GM12865 (cell line): ENCODE measurements at regions not wholly inside any gene's neighbourhood (a gene's known extent, or its start where the extent isn't known, plus 50 kb on each side); places are given as distances from the start of the nearest gene placed in this dataset.

Experiments used
- DNase-seq: peaks from one replicate; pipeline ENCODE4 v3.0.0; 2010; ENCODE audit warnings: low read depth
- H3K4me3 ChIP-seq: 2 replicates; pipeline ENCODE4 v1.5.1; 2011; ENCODE audit warnings: mild to moderate bottlenecking, low read depth, low read length, control low read depth
- TF ChIP-seq, protein P1 (sequence below): IDR thresholded peaks from 2 replicates; pipeline ENCODE4 v1.5.1; 2011; ENCODE audit warnings: low read length, control low read depth, low read depth, inconsistent platforms; ENCODE audit not compliant: insufficient read depth; ENCODE audit errors: missing control alignments

GRCh38 chr11:11220786-11221185, 132.3 kb downstream of the CSNK2A3 start:
- no peak for DNase-seq
- no peak overlapping the region for H3K4me3 ChIP-seq
- TF ChIP-seq, protein P1, sequence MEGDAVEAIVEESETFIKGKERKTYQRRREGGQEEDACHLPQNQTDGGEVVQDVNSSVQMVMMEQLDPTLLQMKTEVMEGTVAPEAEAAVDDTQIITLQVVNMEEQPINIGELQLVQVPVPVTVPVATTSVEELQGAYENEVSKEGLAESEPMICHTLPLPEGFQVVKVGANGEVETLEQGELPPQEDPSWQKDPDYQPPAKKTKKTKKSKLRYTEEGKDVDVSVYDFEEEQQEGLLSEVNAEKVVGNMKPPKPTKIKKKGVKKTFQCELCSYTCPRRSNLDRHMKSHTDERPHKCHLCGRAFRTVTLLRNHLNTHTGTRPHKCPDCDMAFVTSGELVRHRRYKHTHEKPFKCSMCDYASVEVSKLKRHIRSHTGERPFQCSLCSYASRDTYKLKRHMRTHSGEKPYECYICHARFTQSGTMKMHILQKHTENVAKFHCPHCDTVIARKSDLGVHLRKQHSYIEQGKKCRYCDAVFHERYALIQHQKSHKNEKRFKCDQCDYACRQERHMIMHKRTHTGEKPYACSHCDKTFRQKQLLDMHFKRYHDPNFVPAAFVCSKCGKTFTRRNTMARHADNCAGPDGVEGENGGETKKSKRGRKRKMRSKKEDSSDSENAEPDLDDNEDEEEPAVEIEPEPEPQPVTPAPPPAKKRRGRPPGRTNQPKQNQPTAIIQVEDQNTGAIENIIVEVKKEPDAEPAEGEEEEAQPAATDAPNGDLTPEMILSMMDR, result no peak

DNA sequence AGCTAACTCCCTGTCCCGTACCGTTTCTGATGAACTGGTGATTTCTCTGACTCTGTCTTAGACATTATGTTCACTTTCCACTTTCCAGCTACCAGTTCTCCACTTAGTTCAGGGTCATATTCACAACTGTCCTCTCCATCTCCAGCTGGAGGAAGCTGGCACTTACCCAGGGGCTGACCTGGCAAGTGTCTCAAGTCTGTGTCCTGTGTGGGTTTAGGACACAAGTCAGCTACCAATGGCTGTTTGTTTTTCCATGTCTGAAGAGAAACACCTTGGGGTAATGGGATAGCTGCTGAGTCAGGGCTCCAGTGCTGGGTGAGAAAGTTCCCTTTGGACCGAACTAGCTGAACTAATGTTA, 134.4 kb downstream of the CSNK2A3 start:
- DNase-seq, result no peak
- TF ChIP-seq, protein P1, result no peak
- no peak overlapping the region for H3K4me3 ChIP-seq

GRCh38 chr11:11217929-11218628, 135.0 kb downstream of the CSNK2A3 start:
- peak; percentile 18 for DNase-seq
- H3K4me3 ChIP-seq, result no peak overlapping the region
- TF ChIP-seq, protein P1, result no peak

- no peak for DNase-seq
- H3K4me3 ChIP-seq, result no peak overlapping the region
- TF ChIP-seq, protein P1, result no peak
These were observed 135.6 kb downstream of the CSNK2A3 start for GRCh38 chr11:11217289-11217928.

- DNase-seq, result no peak
- TF ChIP-seq, protein P1, result no peak
- no peak overlapping the region for H3K4me3 ChIP-seq
These were observed 137.1 kb downstream of the CSNK2A3 start for GRCh38 chr11:11215944-11216343.

- TF ChIP-seq, protein P1, result no peak
- no peak overlapping the region for H3K4me3 ChIP-seq
- no peak for DNase-seq
These were observed 137.8 kb downstream of the CSNK2A3 start for GRCh38 chr11:11215058-11215815.

DNA sequence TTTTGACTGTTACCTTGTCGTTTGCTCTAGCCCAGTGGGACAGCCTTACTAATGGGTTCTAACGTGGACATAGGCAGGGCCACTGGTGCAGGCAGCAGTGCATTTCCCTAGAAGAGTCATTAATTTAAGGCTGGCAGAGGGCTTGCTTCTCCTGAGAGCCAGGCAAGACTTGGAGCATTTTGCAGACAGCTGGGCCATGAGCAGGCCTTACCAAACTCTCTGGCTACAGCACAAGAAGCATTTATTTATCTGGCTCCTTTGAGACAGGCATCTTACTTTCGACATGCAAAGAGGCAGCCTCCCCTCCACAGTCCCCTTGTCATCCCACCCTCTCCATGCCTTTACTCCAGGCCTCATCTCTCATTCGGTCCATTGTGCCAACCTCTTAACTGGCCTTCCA, 139.9 kb downstream of the CSNK2A3 start:
- H3K4me3 ChIP-seq, result no peak overlapping the region
- TF ChIP-seq, protein P1, result no peak
- no peak for DNase-seq
